ENCODE measurements at regions not wholly inside any gene's neighbourhood (a gene's known extent, or its start where the extent isn't known, plus 50 kb on each side); places are given as distances from the start of the nearest gene placed in this dataset.
"Not testable (repeated sequence)": the region's sequence is repeated elsewhere in the genome, so short reads cannot be mapped to it uniquely, and the experiment has no call there.

- WGBS, 3 donors = 91 to 97% (median 91%) methylated on average over 3 of the region's 3 CpGs
- Histone ChIP-seq H3K27ac (no peak overlapping the region), H3K9me3 (no peaks in the 10 kb centered on the region), H3K36me3 (no peaks in the 10 kb centered on the region), H3K4me3 (no peak overlapping the region), H3K27me3 (no peaks in the 10 kb centered on the region), H3K4me1 (ENCODE audit: insufficient read depth) (no peaks in the 10 kb centered on the region)
- no peak for DNase-seq
- intact Hi-C loops (cut with DNase I) = no loop called here
- TF ChIP-seq POLR2A (IDR thresholded peaks at IDR 0.05) (no peak), EP300 (IDR thresholded peaks at IDR 0.05) (no peak), CTCF (IDR thresholded peaks at IDR 0.05) (no peak)
Measured at GRCh38 chr4:120554086-120554485, 368.4 kb downstream of the PRDM5 start.

- H3K27me3 ChIP-seq; H3K4me1 ChIP-seq (ENCODE audit: insufficient read depth); intact Hi-C loops (cut with DNase I); H3K4me3 ChIP-seq; H3K9me3 ChIP-seq; H3K36me3 ChIP-seq; H3K27ac ChIP-seq; DNase-seq: not testable (repeated sequence)
- 97 to 98% (median 98%) methylated on average over 27 to 30 of the region's 30 CpGs for WGBS, 3 donors
Measured at GRCh38 chr4:120550624-120551220, 371.8 kb downstream of the PRDM5 start.

GRCh38 chr4:120549011-120549570 is 373.4 kb downstream of the PRDM5 start:
- no peak for TF ChIP-seq EP300 (IDR thresholded peaks at IDR 0.05)
- TF ChIP-seq CTCF (IDR thresholded peaks at IDR 0.05) = no peak
- no peak for TF ChIP-seq POLR2A (IDR thresholded peaks at IDR 0.05)
- no peaks in the 10 kb centered on the region for H3K4me1 ChIP-seq (ENCODE audit: insufficient read depth)
- no peak for DNase-seq
- H3K27ac ChIP-seq = no peak overlapping the region
- no peaks in the 10 kb centered on the region for H3K9me3 ChIP-seq
- H3K4me3 ChIP-seq = no peak overlapping the region
- H3K27me3 ChIP-seq = no peaks in the 10 kb centered on the region
- H3K36me3 ChIP-seq = no peaks in the 10 kb centered on the region
- intact Hi-C loops (cut with DNase I) = no loop called here

- TF ChIP-seq CTCF (IDR thresholded peaks at IDR 0.05) (no peak), EP300 (IDR thresholded peaks at IDR 0.05) (no peak), POLR2A (IDR thresholded peaks at IDR 0.05) (no peak)
- H3K4me1 ChIP-seq (ENCODE audit: insufficient read depth) = no peaks in the 10 kb centered on the region
- H3K4me3 ChIP-seq = no peak overlapping the region
- no peaks in the 10 kb centered on the region for H3K27me3 ChIP-seq
- H3K36me3 ChIP-seq = no peaks in the 10 kb centered on the region
- intact Hi-C loops (cut with DNase I) = no loop called here
- WGBS, 3 donors = 86 to 87% (median 87%) methylated on average over 3 of the region's 3 CpGs
- no peak for DNase-seq
- no peaks in the 10 kb centered on the region for H3K9me3 ChIP-seq
- no peak overlapping the region for H3K27ac ChIP-seq
Measured at GRCh38 chr4:120545391-120545790, 377.1 kb downstream of the PRDM5 start.

DNA sequence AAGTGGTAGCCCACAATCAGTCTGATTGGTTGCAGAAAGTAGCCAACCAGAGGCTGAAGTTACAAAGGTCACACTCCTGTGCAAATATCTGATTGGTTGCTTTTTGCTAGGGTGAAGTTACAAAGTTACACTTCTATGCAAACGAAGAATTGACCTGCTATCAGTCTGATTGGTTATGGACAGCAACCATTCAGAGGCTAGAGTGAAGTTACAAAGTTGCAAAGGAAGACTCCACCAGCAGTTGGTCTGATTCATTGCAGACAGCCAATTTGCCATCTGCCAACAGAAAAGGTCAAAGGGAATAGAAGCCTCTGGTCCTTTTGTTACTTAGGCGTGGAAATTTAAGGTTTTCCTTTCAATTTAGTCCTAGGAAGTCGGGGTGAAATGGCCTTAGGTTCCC is 377.7 kb downstream of the PRDM5 start:
- Histone ChIP-seq H3K27me3 (no peaks in the 10 kb centered on the region), H3K9me3 (no peaks in the 10 kb centered on the region), H3K27ac (no peak overlapping the region), H3K4me3 (no peak overlapping the region), H3K4me1 (ENCODE audit: insufficient read depth) (no peaks in the 10 kb centered on the region), H3K36me3 (no peaks in the 10 kb centered on the region)
- intact Hi-C loops (cut with DNase I) = no loop called here
- no peak for DNase-seq
- TF ChIP-seq POLR2A (IDR thresholded peaks at IDR 0.05) (no peak), EP300 (IDR thresholded peaks at IDR 0.05) (no peak), CTCF (IDR thresholded peaks at IDR 0.05) (no peak)
- 76 to 84% (median 82%) methylated on average over 3 of the region's 3 CpGs for WGBS, 3 donors

Measured in ovary (tissue), 7 donors.